HUDEP-2 (cell line): ENCODE measurements at regions not wholly inside any gene's neighbourhood (a gene's known extent, or its start where the extent isn't known, plus 50 kb on each side); places are given as distances from the start of the nearest gene placed in this dataset.

Experiments used
- DNase-seq, 76 experiments: peaks; one replicate each; lab custom pipeline; 2025; ENCODE audit not compliant: unreplicated experiment in 76 of 76; lab: John Stamatoyannopoulos, UW

- no peak for DNase-seq
Measured at GRCh38 chr6:91142154-91142553, 555.3 kb upstream of the MAP3K7 start.

- no peak for DNase-seq
Measured at GRCh38 chr6:91141346-91141745, 554.5 kb upstream of the MAP3K7 start.

- no peak for DNase-seq
Measured at GRCh38 chr6:91140449-91140848, 553.6 kb upstream of the MAP3K7 start.

GRCh38 chr6:91137286-91137685 lies 550.4 kb upstream of the MAP3K7 start:
- no peak for DNase-seq

GRCh38 chr6:91135406-91136103 lies 548.7 kb upstream of the MAP3K7 start:
- no peak for DNase-seq

- no peak for DNase-seq
Measured at GRCh38 chr6:91132461-91132860, 545.6 kb upstream of the MAP3K7 start.

- DNase-seq: no peak
Measured at GRCh38 chr6:91130126-91130525, 543.3 kb upstream of the MAP3K7 start.

- DNase-seq: no peak
Measured at GRCh38 chr6:91127752-91128151, 540.9 kb upstream of the MAP3K7 start.

GRCh38 chr6:91126876-91127275 lies 540.0 kb upstream of the MAP3K7 start:
- no peak for DNase-seq

- DNase-seq: no peak
Measured at GRCh38 chr6:91117550-91117949, 530.7 kb upstream of the MAP3K7 start.

- no peak for DNase-seq
Measured at GRCh38 chr6:91114123-91114708, 527.3 kb upstream of the MAP3K7 start.

- DNase-seq: no peak
Measured at GRCh38 chr6:91106083-91106482, 519.2 kb upstream of the MAP3K7 start.

- DNase-seq: no peak
Measured at GRCh38 chr6:91105532-91105931, 518.7 kb upstream of the MAP3K7 start.

- DNase-seq: no peak
Measured at GRCh38 chr6:91099479-91099878, 512.6 kb upstream of the MAP3K7 start.

- DNase-seq: no peak
Measured at GRCh38 chr6:91098006-91098405, 511.1 kb upstream of the MAP3K7 start.

GRCh38 chr6:91097364-91097763 lies 510.5 kb upstream of the MAP3K7 start:
- DNase-seq: no peak

GRCh38 chr6:91094806-91095475 lies 508.1 kb upstream of the MAP3K7 start:
- no peak for DNase-seq

- no peak for DNase-seq
Measured at GRCh38 chr6:91094341-91094740, 507.5 kb upstream of the MAP3K7 start.

- DNase-seq: no peak
Measured at GRCh38 chr6:91088976-91089375, 502.1 kb upstream of the MAP3K7 start.

GRCh38 chr6:91088515-91088914 lies 501.6 kb upstream of the MAP3K7 start:
- no peak for DNase-seq

- no peak for DNase-seq
Measured at GRCh38 chr6:91087908-91088307, 501.0 kb upstream of the MAP3K7 start.

GRCh38 chr6:91083211-91083610 lies 496.3 kb upstream of the MAP3K7 start:
- DNase-seq: no peak
